Glutamatergic neuron (in vitro differentiated cells): ENCODE measurements at regions not wholly inside any gene's neighbourhood (a gene's known extent, or its start where the extent isn't known, plus 50 kb on each side); places are given as distances from the start of the nearest gene placed in this dataset.

Experiments
- DNase-seq: peaks from one replicate; pipeline ENCODE4 v3.0.0; 2022
- H3K27ac Mint-ChIP-seq: one replicate; pipeline ENCODE4 v1.8.0; 2020; ENCODE audit warnings: mild to moderate bottlenecking, mixed read lengths, inconsistent platforms; ENCODE audit not compliant: unreplicated experiment
- H3K27me3 Mint-ChIP-seq: one replicate; pipeline ENCODE4 v1.8.0; 2020; ENCODE audit warnings: mild to moderate bottlenecking, moderate library complexity, mixed read lengths, inconsistent platforms; ENCODE audit not compliant: unreplicated experiment
- H3K36me3 Mint-ChIP-seq: one replicate; pipeline ENCODE4 v1.8.0; 2020; ENCODE audit warnings: mild to moderate bottlenecking, mixed read lengths, inconsistent platforms; ENCODE audit not compliant: unreplicated experiment
- H3K4me1 Mint-ChIP-seq: one replicate; pipeline ENCODE4 v1.8.0; 2020; ENCODE audit warnings: mild to moderate bottlenecking, low read depth, mixed read lengths, inconsistent platforms; ENCODE audit not compliant: unreplicated experiment
- H3K4me3 Mint-ChIP-seq: one replicate; pipeline ENCODE4 v1.8.0; 2020; ENCODE audit warnings: mild to moderate bottlenecking, mixed read lengths, inconsistent platforms; ENCODE audit not compliant: unreplicated experiment
- H3K9me3 Mint-ChIP-seq: one replicate; pipeline ENCODE4 v1.8.0; 2020; ENCODE audit warnings: mild to moderate bottlenecking, moderate library complexity, mixed read lengths, inconsistent platforms; ENCODE audit not compliant: unreplicated experiment
- TF ChIP-seq, protein P1 (sequence below): fragments of 200-600 bp; sonication (generic); IDR thresholded peaks from one replicate; pipeline ENCODE4 v1.5.0; 2021; ENCODE audit not compliant: partially characterized antibody, unreplicated experiment

- Mint-ChIP-seq H3K9me3 (no peaks in the 10 kb centered on the region), H3K4me1 (peaks cover 4% of the 10 kb centered on the region), H3K27me3 (peaks cover 1% of the 10 kb centered on the region), H3K4me3 (no peak overlapping the region), H3K27ac (no peak overlapping the region), H3K36me3 (no peaks in the 10 kb centered on the region)
- no peak for DNase-seq
- TF ChIP-seq, protein P1, sequence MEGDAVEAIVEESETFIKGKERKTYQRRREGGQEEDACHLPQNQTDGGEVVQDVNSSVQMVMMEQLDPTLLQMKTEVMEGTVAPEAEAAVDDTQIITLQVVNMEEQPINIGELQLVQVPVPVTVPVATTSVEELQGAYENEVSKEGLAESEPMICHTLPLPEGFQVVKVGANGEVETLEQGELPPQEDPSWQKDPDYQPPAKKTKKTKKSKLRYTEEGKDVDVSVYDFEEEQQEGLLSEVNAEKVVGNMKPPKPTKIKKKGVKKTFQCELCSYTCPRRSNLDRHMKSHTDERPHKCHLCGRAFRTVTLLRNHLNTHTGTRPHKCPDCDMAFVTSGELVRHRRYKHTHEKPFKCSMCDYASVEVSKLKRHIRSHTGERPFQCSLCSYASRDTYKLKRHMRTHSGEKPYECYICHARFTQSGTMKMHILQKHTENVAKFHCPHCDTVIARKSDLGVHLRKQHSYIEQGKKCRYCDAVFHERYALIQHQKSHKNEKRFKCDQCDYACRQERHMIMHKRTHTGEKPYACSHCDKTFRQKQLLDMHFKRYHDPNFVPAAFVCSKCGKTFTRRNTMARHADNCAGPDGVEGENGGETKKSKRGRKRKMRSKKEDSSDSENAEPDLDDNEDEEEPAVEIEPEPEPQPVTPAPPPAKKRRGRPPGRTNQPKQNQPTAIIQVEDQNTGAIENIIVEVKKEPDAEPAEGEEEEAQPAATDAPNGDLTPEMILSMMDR = no peak
Observed at GRCh38 chr7:47031786-47032535, 550.0 kb downstream of the TNS3 start.

DNA sequence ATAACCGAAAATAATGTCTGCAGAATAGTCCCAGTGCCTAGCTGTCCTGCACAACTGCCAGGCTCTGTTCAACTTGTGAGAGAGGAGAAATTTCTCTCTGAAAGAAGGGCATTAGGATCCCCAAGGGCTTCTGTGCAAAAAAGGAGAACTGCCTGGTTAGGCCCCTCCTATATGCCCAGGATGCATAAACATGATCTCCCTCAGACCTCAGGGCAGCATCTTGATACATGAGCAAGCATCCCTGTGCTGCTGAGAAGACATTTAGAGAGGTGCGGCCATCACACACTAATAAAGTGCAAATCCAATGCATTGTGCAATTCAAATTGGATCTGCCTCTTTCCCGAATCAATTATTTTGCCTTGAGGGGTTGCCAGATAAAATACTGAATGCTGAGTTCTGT, 553.6 kb downstream of the TNS3 start:
- Mint-ChIP-seq H3K4me1 (peaks cover 7% of the 10 kb centered on the region), H3K36me3 (no peaks in the 10 kb centered on the region), H3K27ac (no peak overlapping the region), H3K9me3 (no peaks in the 10 kb centered on the region), H3K4me3 (no peak overlapping the region), H3K27me3 (no peaks in the 10 kb centered on the region)
- no peak for DNase-seq
- TF ChIP-seq, protein P1 = no peak

- Mint-ChIP-seq H3K9me3 (no peaks in the 10 kb centered on the region), H3K27me3 (no peaks in the 10 kb centered on the region), H3K27ac (no peak overlapping the region), H3K36me3 (no peaks in the 10 kb centered on the region), H3K4me1 (peaks cover 7% of the 10 kb centered on the region), H3K4me3 (no peak overlapping the region)
- no peak for DNase-seq
- TF ChIP-seq, protein P1 = no peak
Observed at GRCh38 chr7:47027695-47028240, 554.1 kb downstream of the TNS3 start.

DNA sequence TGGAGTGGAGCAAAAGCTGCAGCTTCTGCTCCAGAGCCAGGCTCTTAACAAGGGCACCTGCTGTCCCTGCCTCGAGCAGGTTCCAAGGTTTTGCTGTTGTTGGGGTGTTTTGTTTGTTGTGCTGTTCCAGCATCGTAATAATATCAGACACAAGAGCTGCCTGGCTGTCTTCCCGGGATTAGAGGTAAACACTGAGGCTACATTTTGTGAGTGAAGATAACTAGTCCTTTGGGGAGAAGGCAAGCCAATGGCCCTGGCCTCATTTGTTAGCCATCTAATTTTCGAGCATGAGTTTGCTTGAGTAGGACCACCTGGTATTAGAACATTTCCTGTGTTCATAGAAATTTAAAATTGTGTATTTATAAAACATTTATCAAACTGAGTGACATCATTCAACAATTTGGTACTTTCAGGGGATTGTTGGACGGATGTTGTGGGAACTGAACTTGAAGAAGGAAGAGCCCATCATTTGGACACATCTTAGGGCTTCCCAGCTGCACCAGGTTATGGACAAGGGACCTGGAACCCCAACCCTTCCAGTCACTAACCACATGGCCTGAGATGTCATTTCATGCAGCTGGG, 555.0 kb downstream of the TNS3 start:
- Mint-ChIP-seq H3K9me3 (no peaks in the 10 kb centered on the region), H3K27ac (no peak overlapping the region), H3K4me1 (peaks cover 7% of the 10 kb centered on the region), H3K27me3 (no peaks in the 10 kb centered on the region), H3K36me3 (no peaks in the 10 kb centered on the region), H3K4me3 (no peak overlapping the region)
- DNase-seq = no peak
- TF ChIP-seq, protein P1 = no peak

- TF ChIP-seq, protein P1 = no peak
- Mint-ChIP-seq H3K4me1 (peaks cover 7% of the 10 kb centered on the region), H3K36me3 (peaks cover 4% of the 10 kb centered on the region)
Observed at GRCh38 chr7:47024991-47025390, 556.9 kb downstream of the TNS3 start.

More at GRCh38 chr7:47024991-47025390, 556.9 kb downstream of the TNS3 start:
- H3K27me3 Mint-ChIP-seq = no peaks in the 10 kb centered on the region
- no peak for DNase-seq
- H3K9me3 Mint-ChIP-seq = no peaks in the 10 kb centered on the region
- no peak overlapping the region for H3K4me3 Mint-ChIP-seq
- no peak overlapping the region for H3K27ac Mint-ChIP-seq
